Activated CD4-positive, CD25-positive, alpha-beta regulatory T cell (primary cell): ENCODE measurements at regions not wholly inside any gene's neighbourhood (a gene's known extent, or its start where the extent isn't known, plus 50 kb on each side); places are given as distances from the start of the nearest gene placed in this dataset.
"Not testable (repeated sequence)": the region's sequence is repeated elsewhere in the genome, so short reads cannot be mapped to it uniquely, and the experiment has no call there.

Experiments
- DNase-seq, 4 experiments: peaks; one replicate each; lab custom pipeline; 2025; lab: John Stamatoyannopoulos, UW

GRCh38 chrX:131827935-131828334, 195.2 kb upstream of the STK26 start:
- no peak for DNase-seq

DNA sequence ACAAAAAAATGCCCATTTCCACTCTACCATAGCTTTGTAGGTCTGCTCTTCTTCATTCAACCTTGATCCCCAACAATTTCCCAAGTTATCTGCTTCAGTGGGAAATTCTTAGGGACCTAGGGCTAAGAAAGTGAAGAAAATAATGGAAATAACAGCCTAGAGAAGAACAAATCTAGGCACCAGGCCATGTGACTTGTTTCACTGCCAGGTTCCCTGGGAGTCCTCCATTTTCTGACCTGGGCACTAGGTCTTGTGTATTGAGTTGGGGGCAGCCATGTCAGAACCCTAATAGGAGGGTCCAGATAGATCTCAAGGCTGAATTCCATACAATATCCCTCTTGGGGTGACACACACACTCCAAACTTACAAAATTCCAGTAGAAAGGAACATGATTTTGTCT, 194.6 kb upstream of the STK26 start:
- no peak for DNase-seq

GRCh38 chrX:131830400-131831184, 192.5 kb upstream of the STK26 start:
- no peak for DNase-seq

DNA sequence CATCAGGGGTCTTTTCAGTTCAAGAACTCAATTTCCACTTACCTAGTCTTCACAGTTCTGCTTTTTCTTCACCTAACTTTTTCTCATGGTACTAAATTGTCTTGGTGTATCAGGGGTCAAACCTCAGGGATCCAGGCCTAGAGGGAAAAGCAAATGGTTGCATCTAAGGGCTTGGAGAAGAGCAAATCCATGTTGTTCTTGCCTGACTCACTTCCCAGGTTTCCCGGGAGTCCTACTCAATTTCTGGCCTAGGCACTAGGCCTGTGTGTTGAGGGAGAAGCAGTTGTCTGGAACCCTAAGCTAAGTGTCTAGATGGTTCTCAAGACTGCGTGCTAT, 191.9 kb upstream of the STK26 start:
- no peak for DNase-seq

GRCh38 chrX:131836161-131836560, 186.9 kb upstream of the STK26 start:
- DNase-seq = no peak

DNA sequence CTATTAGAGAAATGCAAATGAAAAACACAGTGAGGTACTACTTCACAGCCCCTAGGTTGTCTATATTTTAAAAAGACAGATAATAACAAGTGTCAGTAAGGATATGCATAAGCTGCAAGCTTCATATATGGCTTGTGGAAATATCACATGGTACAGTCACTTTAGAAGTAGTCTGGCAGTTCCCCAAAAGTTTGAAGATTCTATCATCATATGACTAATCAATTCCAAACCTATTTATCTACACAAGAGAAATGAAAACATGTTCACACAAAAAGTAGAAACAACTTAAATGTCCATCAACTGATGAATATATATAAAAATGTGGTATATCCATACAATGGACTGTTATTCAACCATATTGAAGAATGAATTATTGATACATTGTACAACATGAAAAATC, 185.8 kb upstream of the STK26 start:
- no peak for DNase-seq

DNA sequence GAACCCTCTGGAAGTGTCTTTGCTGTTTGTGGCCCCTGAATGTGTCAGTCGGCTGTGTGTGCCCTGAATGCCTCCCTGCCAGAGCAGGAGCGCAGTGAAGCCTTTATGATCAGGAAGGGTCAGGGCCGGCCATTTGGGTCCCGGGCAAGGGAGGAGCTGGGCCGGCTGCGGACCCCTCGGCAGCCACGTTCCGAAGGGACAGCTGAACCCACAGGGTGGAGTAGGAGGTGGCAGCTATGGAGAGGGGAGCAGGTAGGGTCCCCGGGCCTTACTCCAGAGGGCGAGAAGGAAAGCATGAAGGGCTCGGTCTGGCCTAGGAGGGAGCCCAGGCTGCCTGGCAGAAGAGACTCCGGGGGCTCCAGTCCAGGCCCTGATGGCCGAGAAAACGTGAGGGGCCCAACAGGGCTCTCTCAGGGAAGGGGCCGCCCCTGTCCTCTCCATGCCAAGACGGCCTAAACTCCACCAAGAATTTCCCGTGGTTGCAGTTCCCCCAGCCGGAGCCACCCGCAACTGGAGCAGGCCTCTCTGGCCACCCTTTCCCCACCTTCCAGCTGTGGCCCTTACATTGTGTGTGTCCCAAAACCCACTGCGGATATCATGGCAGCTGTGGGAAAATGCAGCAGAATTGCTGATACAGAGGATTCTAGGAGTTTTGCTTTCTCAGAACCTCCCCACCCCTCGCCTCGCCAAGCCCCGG, 182.2 kb upstream of the STK26 start:
- DNase-seq = no peak

- no peak for DNase-seq
Observed at GRCh38 chrX:131841496-131842437, 181.3 kb upstream of the STK26 start.

- no peak for DNase-seq
Observed at GRCh38 chrX:131843987-131844386, 179.1 kb upstream of the STK26 start.

GRCh38 chrX:131845201-131845600, 177.9 kb upstream of the STK26 start:
- no peak for DNase-seq

- no peak for DNase-seq
Observed at GRCh38 chrX:131845771-131846170, 177.3 kb upstream of the STK26 start.

DNA sequence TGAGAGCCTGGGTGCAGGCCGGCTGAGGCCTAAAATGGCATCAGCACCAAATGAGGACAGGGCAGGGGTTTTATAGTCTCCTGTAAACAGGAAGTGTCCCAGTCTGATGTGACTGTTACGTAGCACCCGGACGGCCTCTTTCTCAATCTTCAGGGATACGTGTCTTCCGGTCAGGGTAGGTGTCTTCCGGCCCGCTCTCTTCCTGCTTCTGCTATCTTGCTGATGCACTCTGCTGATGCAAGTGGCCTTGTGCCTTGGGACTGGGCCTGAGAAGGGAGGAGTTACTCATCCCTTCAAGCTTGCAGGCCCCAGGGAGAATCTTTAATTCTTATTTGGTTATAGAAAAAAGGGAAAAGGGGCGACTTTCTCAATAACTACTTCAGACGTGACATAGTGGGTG, 172.1 kb upstream of the STK26 start:
- DNase-seq = not testable (repeated sequence)

DNA sequence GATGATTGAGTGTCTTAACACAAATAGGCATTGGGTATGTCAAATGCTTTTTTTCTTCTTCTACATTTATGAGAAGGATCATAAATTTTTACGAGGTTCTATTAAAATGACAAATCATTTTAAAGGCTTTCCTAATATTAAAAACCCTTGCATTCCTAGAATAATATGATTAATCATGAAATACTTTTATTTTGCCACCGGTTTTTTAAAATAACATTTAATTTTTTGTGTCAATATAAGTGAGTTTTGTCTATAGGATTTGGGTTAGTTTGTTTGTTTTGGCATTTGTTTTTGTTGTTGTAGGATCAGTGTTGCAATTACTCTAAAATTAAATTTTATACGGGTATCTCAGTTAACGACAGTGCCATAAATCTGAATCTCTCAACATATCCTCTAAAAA, 169.7 kb upstream of the STK26 start:
- DNase-seq = no peak

DNA sequence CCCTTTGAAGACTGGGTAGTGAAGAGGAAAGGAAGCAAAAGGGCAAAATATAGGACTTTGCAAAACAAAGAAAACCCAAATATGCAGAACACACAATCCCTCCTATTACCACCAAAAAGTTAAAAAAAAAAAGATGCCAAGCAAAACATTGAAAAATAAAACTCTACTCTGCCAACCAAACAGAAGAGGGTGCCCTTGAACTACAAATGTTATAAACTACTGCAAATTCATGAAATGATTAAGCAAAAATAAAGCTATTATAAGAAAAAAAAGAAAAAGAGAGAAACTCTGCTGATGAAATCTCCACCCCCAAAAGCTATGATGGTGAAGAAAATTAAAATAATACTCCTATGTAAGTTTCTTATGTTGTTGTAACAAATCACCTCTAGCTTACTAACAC, 168.5 kb upstream of the STK26 start:
- DNase-seq = no peak

DNA sequence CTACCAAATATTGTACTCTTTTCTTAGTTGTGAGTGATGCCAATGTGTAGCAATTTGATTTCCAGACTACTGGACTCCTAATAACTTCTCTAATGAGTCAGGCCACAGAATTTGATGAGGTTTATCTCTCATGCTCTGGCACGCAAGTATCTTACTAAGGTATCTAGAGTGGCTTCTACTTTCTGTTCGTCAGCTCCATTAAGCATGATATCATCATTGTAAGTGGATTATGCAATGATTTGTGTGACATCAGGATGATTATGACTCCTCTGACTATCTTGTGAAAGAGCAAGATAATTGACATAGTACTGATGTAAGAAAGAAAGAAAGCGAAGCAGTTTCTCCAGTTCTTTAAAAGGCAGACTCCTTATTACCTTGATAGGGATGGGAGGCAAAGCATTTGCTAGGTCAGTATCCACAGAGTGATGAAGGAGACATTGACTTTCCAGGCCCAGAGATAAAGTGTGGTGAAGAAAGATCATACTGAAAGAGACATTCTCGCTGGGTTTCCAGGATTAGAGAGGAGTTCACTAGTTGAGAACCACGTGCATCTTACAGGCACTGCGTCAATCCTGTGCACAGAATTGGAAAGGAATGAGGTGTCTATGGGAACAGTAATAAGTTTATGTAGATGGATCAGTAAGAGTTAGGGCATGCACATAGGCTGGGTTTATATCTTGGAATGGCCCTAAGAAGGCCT, 161.9 kb upstream of the STK26 start:
- DNase-seq = no peak

- no peak for DNase-seq
Observed at GRCh38 chrX:131862321-131862720, 160.8 kb upstream of the STK26 start.

DNA sequence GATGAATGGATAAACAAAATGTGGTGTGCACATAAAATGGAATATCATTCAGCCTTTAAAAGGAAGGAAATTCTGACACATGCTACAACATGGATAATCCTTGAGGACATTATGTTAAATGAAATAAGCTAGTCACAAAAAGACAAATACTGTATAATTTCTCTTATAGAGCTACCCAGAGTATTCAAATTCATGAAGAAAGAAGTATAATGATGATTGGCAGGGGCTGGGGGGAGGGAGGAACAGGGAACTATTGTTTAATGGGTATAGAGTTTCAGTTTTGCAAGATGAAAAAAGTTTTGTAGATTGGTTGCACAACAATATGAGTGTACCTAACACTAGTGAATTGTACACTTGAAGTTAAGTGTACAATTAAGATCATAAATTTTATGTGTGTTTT, 153.9 kb upstream of the STK26 start:
- no peak for DNase-seq

DNA sequence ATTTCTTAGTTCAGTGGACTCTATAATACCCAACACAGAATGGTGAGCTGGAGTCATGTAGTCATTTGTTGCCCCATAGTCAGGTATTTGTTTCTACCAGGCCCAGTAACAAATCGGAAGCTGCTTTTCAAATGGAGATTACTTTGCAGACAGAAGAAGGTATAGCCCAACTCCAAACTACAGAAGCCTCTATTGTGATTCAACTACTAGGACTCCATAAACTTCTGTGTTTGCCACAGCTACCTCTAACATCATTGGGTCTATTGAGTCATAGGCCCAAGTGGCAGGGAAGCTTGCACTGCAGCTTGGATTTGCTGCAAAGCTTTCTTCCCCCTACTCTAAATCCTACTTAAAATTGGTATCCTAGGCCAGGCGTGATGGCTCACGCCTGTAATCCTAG, 148.8 kb upstream of the STK26 start:
- no peak for DNase-seq

DNA sequence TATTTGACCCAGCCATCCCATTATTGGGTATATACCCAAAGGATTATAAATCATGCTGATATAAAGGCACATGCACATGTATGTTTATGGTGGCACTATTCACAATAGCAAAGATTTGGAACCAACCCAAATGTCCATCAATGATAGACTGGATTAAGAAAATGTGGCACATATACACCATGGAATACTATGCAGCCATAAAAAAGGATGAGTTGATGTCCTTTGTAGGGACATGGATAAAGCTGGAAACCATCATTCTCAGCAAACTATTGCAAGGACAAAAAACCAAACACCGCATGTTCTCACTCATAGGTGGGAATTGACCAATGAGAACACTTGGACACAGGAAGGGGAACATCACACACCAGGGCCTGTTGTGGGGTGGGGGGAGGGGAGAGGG, 147.3 kb upstream of the STK26 start:
- DNase-seq = not testable (repeated sequence)

DNA sequence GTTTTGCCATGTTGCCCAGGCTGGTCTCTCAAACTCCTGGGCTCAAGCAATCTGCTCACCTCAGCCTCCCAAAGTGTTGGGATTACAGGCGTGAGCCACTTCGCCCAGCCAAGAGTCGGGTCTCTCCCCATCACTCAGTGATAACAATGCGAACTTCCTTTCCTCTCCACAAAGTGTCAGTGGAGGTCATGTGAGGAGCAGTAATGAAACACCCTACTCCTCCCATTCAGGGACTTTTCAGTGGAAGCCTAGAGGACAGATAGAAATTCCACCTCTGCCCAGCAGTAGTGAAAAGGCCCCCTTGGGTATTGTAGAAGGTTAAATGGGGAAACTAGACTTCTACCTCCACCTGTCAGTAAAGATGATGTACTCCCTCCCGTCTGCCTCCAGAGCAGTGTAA, 141.9 kb upstream of the STK26 start:
- no peak for DNase-seq

- DNase-seq = not testable (repeated sequence)
Observed at GRCh38 chrX:131885042-131885441, 138.1 kb upstream of the STK26 start.

DNA sequence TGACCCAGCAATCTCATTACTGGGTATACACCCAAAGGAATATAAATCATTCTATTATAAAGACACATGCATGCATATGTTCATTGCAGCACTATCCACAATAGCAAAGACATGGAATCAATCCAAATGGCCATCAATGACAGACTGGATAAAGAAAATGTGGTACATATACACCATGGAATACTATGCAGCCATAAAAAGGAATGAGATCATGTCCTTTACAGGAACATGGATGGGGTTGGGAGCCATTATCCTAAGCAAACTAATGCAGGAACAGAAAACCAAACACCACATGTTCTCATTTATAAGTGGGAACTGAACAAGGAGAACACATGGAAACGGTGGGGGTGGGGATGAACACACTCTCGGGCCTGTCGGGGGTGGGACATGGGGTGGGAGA, 129.2 kb upstream of the STK26 start:
- not testable (repeated sequence) for DNase-seq
